ENCODE measurements at regions not wholly inside any gene's neighbourhood (a gene's known extent, or its start where the extent isn't known, plus 50 kb on each side); places are given as distances from the start of the nearest gene placed in this dataset.

GRCh38 chr11:134742956-134743819, 331.1 kb upstream of the B3GAT1 start (continued):
- TF ChIP-seq ZNF691 (CRISPR knock-in tag; IDR thresholded peaks at IDR 0.05; ENCODE audit: borderline replicate concordance, low read depth) (no peak), SP1 (IDR thresholded peaks at IDR 0.05) (no peak), SP1 (CRISPR knock-in tag; IDR thresholded peaks at IDR 0.05) (no peak), SMARCC2 (IDR thresholded peaks at IDR 0.05) (no peak), AGO1 (IDR thresholded peaks at IDR 0.05; ENCODE audit: low read depth, low read length, poor library complexity, severe bottlenecking) (no peak), ZXDC (CRISPR knock-in tag; IDR thresholded peaks at IDR 0.05) (no peak), ZNF597 (CRISPR knock-in tag; IDR thresholded peaks at IDR 0.05) (no peak), ZHX2 (IDR thresholded peaks at IDR 0.05; ENCODE audit: low read depth) (no peak), ZHX2 (CRISPR knock-in tag; IDR thresholded peaks at IDR 0.05; ENCODE audit: borderline replicate concordance) (no peak), ZBTB3 (CRISPR knock-in tag; IDR thresholded peaks at IDR 0.05; ENCODE audit: borderline replicate concordance, low read depth) (no peak), HOXA7 (CRISPR knock-in tag; IDR thresholded peaks at IDR 0.05) (no peak), ZNF850 (CRISPR knock-in tag; conservative IDR thresholded peaks at IDR 0.05) (no peak), PRMT3 (CRISPR knock-in tag; IDR thresholded peaks at IDR 0.05; ENCODE audit: borderline replicate concordance, low read depth) (no peak), HMG20A (CRISPR knock-in tag; IDR thresholded peaks at IDR 0.05; ENCODE audit: borderline replicate concordance) (no peak), ZNF30 (CRISPR knock-in tag; IDR thresholded peaks at IDR 0.05) (no peak), NFE2 (CRISPR knock-in tag; IDR thresholded peaks at IDR 0.05) (no peak), ZBTB33 (CRISPR knock-in tag; IDR thresholded peaks at IDR 0.05) (no peak)
